NCI-H1436 treated with DMSO at 0.1 percent for 48 hours (cell line): ENCODE measurements at regions not wholly inside any gene's neighbourhood (a gene's known extent, or its start where the extent isn't known, plus 50 kb on each side); places are given as distances from the start of the nearest gene placed in this dataset.
A peak's percentile ranks its signal among the peaks of the same experiment; 100 is the strongest.

Source experiments
- DNase-seq: peaks from one replicate; lab custom pipeline; 2025; lab: John Stamatoyannopoulos, UW

DNA sequence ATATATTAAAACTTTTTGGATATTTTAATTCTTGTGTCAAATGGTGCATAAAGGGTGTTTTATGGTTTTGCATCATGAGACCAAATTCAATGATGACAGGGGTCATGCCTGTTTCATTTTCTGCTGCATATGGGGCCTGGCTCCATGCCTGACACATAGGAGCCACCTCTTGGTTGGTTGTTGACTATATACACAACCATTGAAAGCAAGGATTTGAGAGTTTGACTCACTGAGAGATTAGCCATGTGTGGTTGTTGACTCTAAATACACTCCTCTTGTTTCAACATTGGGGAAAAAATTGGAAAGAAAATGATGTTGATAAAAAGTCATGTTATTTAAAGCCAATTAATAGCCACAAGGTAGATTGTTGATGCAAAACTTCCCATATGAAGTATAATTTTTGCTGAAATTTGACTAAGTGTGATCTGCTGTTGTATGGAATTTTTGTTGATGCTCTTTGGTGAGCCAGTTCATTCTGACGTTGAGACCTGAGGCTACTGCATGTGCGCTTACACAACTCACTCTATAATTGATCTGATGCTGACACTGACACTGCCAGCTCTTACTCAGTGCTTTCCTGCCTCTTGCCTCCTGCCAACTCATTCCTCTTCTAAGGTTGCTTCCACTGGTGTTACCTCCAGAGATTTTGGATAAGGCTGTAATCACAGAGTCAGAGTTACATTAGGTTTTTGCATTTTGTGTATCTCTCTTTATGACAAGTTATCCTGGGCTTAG is 446.2 kb upstream of the SLC14A2 start:
- no peak for DNase-seq

DNA sequence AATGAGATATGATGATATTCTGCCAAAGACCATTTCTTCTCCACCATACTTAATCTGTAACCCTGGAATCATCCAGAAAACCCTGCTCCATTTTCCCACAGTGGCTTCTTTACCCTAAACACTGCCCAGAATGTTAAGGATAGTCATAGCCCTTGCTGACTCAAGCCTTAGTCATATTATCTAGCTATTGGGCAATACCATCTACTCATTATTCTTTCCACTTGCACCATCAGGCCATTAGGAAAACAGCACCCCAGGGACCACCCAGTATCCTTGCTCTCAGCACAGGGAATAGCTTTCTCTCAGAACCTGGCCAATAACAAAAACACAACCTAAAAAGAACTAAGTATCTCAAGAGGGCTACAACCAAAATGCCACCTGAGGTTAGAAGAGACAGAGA is 445.7 kb upstream of the SLC14A2 start:
- DNase-seq, result no peak

DNA sequence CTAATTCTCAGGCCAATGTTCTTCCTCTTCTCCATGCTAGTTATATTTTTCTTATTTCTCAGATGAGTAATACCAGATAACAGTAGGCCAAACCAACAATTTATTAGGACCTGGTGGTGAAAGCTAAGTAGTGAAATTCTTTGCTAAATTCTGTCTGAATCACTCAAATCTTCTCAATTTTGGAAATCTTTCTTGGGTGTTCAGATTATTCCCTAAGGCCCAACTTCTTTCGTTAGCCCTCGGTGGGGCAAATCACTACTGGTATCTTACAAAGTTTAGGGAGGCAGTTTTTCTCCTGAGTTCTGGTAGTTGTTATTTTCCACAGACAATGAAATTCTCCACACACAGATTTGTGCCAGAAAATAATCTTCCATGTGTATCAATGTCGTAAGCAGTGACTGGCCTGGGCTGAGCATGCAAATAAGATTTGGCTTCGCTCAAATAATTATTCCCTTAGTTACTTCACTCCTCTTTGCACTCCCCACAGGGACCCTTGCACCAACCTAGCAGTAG is 443.5 kb upstream of the SLC14A2 start:
- no peak for DNase-seq

DNA sequence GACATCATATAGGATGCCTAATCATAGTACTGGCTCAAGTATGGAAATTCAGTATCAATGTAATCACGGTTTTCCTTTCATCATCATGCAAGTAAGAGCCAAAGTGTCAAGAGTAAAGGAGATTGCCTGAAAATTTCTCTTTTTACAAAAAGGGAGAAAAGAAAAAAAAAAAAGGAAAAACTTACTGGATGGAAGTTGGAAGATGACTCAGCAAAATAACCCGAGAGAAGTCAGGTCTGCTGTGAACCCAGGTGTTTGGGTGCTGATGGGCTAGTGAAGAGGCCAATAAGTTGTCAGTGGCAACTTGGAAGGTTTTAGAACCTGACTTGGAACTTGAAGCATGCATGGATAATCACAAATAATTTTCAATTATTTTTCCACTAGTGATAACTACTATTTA is 441.9 kb upstream of the SLC14A2 start:
- no peak for DNase-seq

DNA sequence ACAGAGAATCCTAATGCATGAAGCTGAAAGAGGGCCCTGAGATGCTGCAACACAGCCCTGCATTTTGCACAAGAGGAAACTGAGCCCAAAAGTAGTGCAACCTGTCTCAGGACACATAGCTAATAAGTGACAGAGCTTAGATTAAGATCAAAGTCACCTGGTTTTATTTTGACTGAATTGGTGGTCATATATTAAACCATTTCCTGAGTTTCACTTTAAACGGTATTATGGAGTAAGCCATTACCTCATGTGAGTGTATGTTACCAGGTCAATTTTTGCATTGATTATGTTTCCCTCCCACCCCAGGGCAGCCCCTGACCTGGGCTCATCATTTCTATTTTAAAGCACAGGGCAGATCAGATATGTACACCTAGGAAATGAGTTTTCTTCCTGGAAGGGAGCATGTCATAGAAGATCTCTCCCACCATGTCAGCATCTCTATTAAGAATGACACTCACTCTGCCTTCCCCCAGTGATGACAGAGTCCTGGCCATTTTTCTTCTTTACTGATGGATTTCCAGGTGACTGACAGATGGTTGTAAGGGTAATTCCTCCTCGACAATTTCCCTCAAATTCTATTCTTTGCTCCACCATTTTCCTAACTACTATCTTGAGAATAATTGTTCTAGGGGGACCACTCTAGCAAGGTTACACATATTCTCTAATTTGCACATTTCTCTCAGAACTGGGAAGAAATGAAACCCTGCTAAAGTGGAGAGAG is 441.3 kb upstream of the SLC14A2 start:
- no peak for DNase-seq

DNA sequence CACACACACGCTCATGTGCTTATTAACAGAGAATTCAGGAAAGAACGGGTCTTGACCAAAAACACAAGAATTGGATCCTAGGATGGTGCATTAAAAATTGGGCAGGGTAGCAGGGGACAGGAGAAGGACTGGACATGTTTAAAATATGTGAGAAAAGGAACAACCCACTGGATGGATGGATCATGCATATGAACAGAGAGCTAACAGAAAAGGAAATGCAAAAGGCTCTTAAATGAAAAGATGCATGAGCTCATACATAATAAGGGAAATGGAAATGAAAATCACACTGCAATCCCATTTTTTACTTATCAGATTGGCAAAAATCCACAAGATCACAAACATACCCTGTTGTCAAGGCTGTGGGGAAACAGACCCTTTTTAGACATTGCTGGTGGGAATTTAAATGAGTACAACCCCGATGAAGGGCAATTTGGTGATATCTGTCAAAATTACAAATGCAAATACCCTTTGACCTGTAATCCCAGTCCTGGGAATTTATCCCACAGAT is 440.6 kb upstream of the SLC14A2 start:
- no peak for DNase-seq

DNA sequence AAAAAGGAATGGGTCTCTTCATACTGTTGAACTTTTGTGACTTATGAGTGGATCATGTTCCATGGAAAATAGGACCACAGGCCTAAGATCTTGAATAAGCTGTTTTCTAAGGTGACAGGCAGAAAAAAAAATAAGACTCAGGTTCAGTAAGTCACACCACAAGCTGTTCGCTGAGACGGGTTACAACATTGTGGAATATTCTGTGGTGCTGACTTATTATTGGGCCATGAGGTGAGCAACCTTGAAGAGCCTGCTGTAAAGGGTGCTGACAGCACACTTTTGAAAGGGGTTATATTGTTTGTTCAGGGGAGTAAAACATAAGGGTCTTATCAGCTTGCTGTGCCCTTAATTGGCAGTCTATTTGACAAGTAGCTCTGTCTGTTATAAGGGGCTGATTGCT is 439.8 kb upstream of the SLC14A2 start:
- no peak for DNase-seq

DNA sequence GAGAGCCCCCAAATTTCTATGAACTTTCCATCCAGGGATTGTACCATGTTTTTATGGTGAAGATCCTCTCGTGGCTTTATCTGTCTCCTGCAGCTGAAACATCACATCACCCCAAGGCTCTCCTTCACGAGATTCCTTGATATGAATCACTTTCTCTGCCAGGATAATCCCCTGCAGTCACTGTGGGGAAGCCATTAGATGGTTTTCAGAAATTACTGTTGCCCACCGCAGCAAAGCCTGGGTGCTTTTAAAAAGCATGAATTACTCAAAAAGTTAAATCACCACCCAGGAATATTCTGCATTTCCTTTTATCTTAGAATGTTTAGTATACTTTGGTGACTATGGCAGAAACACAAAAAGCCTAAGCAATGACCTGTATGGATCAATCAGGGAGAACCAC is 428.4 kb upstream of the SLC14A2 start:
- DNase-seq, result no peak

DNA sequence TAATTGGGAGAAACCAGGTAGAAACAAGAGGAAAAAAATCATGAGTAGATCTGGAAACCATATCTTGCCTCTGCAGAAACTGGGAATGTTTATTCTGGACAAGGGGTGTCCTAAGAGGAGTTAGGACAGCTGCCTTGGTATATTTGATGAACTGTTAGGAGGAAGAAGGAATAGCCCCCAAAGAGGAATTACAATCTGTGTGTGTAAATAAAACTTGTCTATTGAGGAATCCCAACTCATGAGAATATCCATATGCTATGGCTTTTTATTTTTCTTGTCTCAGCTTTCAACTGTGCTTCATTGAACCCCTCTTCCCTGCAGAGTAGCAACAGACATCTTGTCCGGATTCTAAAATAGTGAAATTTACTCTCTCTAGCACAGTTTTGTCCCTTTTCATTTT is 423.5 kb upstream of the SLC14A2 start:
- no peak for DNase-seq

DNA sequence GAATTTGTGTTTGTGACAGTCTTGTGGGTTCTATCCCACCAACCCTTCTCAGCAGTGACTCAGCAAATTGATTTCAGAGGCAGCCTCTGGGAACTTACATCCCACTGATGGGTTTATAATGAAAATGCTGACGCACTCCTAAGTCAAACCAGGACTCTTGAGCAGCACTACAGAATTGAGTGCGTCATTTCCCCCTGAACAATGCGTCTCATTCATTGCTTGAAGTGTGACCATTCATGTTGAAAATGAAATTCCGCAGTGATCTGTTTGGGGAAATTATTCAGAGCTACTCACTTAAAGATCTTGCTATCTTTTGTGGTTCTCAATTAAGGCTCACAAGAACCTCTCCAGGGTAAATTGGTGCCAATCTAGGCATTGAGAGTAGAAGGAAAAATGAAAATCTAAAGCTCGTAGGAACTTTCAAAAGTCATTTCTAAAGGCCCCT is 417.7 kb upstream of the SLC14A2 start:
- DNase-seq, result peak; percentile 79

DNA sequence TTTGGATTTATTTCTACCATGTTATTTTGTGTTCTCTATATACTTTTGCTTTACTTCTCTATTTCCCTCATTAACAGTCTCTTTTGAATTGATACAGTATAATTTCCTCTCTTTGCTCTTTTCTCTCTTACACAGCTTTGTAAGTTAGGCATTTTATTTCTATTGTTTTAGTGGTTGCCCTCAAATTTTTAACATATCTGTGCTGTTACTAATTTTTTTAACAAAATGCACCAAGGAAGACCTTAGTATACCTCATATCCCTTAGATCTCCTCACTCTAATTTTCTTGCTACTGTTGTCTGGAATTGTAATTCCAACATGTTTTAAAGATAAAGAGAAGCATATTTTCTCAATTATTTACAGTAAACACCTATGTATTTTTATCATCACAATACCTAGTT is 416.8 kb upstream of the SLC14A2 start:
- no peak for DNase-seq

DNA sequence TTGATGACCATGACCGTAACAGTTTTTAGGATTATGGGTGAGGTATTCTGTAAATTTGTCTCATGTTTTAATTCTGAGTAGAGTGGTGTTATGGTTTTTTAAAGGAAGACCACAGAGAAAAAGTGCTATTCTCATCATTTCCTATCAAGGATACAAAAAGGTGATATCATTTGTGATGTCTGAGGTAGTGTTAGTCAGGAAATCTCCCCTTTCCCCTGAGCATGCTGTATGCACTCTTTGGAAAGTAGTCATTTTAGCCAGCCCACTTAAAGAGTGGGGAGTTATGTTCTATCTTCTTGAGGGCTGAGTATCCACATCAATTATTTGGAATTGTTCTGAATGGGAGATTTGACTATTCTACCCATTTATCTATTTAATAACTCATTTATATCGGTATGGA is 414.2 kb upstream of the SLC14A2 start:
- DNase-seq, result no peak

DNA sequence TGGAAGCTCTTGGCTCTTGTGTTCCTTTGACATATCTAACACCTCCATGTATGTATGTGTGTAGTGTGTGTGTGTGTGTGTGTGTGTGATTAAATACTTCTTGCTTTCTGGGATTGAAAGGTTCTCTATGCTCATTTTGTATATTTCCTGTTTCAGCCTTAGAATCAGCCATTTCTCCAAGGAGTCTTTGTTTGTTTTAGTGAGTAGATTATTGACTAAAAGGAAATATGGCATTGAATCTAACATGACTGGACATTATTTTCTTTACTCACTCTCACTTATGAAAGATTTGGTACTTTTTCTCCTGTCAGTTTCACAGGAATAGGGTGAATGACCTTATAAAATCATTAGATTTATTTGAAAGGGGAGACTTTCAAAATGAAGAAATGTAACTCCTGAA is 413.8 kb upstream of the SLC14A2 start:
- no peak for DNase-seq

DNA sequence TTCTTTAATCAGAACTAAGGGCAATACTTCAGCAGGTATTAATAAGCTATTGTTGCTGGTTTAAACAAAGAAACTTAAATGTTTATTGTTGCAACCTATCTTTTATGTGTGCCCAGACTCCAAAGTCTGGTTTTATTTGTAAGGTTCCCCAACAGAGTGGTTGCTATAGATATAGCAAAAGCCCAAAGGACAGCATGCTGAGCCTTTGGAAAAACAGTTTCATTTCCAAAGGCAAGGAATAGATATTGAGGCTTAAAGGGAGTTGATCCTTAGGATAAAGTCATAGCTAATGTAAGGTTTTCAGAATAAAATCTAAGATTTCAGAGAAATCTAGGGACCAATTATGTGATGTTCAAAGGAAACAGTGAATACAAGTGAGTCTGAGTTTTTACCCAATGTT is 413.2 kb upstream of the SLC14A2 start:
- DNase-seq, result no peak

DNA sequence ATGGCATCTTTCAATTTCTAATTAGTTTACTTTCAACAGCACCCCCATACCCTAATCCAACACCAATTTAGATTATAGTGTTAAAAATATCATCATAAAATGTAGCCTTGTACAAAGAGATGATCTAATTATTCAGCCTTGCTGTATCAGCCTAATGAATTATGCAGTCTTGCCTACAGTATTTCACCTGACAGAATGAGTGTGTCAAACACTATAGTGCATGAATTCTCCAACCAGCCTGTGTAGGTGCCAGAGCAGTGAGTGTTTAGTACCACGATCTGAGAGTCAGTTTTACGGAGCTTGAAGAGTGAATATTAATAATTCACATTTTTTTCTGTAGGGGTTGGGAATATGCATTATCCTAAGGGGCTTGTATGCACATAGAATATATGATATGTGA is 411.6 kb upstream of the SLC14A2 start:
- DNase-seq, result no peak

DNA sequence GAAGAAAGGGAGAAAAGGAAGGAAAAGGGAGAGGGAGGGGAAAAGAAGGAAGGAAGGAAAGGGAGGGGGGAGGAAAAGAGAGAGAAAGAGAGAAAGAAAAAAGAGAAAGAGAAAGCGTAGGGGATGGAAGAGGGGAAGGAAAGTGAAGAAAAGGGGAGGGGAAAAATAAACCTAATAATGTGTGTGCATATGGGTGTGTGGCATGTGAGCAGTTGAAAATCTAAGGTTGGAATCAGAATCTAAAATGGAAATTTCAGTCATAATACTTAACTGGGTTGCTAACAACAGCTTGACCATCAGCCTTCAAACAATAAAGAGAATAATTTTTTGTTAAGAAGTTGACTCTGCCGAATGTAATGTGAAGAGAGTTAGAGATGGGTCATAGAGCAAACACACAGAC is 407.9 kb upstream of the SLC14A2 start:
- no peak for DNase-seq

DNA sequence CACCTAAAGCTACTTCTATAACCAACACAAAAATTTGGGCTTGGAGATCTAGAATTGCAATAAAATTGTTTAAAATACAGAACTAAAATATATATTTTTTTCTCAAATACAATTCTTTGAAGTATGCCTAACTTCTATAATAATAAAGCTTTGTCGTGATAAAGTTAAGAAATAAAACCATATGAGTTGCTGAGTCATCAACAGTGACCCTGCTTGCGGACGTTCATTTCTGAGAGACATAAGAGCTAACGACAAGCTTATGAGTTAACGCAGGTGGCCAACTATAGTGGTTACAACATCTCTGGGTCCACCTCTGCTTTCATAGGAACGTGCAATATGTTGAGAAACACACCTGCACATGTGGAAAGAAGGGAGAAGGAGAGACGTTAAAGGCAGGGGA is 407.1 kb upstream of the SLC14A2 start:
- DNase-seq, result no peak

DNA sequence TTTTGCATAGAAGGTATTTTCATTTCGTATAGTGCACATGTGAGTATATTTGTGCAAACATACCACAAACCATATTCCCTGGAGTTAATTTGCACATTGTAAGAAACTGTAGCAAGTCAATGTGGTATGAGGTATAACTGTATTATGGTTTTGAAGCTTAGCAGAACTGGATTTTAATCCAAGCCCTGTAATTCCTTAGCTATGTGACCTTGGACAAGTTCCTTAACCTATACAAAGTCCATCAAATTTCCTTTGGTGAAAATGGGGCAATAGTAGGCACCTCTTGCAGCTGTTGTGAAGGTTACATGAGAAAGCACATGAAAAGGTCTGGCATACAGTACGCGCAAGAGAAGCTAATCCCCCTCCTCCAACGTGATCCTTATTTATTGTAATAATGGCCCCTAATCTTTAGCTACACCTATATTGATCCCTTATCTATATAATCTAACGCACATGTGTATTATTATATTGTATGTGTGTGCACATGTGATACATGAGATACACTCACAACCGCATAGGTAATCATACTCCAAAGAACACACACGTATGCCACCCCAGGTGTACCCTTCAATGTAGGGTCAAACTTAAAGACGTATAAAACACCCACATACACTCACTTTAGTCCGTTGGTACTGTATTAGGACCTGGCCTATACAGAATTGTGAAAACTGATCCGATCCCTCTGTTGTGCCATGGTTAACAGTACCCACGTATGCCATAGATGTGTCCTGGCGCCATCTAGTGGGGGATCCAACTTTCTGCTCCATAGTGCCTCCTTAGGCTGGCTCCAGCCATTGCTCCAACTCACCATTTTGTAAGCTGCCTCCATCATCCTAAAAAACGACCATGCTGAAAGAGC is 402.9 kb upstream of the SLC14A2 start:
- peak; percentile 3 for DNase-seq

DNA sequence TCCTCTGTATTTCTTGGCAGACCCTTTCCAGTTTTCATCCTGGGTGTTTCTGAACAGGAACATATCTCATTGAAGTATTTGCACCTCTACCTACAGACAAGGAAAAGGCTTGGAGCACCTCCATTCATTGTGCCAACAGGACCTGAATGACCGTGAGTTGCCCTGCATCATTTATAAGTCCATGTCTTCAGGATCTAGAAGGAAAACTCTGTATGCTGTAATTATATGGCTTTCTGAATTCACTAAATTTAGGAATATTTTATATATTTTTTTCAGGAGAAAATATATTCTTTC is 402.3 kb upstream of the SLC14A2 start:
- DNase-seq, result no peak

DNA sequence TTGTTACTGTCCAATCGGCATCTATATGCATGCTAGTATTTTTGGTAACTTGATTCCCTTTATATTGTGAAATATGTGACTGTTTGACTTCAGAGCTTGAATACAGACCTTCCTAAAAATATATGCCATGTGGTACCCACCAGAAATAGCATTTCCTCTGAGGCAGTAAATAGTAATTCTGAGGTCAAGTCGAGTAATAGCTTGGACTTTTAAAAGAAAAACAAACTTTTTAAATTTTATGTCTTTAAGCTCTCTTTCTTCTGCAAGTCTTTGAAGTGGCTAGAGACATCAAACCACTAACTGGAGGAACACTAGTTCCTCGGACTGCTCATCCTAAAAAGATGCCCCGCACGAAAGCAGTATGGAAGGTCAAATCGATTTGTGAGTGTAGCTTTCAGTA is 396.8 kb upstream of the SLC14A2 start:
- DNase-seq, result no peak

DNA sequence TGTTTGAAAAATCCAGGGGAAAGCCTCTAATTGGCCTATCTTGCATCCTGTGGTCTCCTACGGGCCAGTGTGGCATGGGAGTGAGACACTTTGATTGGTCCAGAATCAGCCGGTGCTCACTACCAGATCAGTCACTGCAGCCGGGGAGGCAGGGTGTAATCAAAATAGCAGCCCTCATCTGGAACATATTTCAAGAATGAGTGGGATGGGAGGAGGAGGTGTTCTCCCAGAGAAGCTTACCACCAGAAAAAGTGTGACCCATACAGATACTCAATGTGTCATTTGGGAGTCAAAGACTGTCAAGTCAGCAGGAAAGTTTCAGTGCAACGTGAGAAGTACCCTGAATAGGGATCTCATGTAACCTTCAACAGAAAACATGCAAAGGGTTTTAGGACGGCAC is 393.9 kb upstream of the SLC14A2 start:
- no peak for DNase-seq

DNA sequence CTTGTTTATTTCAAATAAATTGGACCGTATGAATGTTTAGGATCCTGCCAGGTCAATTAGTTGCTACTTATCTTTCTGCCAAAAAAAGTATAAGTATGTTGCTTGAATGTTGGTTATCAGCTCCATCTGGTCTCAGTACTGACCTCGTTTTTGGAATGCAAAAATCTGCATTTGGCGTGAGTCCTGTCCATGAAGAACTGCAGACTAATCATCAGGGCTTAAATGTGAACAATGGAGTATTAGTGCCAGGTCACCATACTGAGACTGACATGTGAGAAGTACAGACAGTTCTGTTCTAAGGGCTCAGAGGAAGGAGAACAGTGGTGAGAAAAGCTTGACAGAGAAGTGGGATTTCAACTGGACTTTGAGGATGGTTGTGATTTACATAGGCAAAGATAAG is 393.1 kb upstream of the SLC14A2 start:
- no peak for DNase-seq
